ENCODE measurements at regions not wholly inside any gene's neighbourhood (a gene's known extent, or its start where the extent isn't known, plus 50 kb on each side); places are given as distances from the start of the nearest gene placed in this dataset.

- H2BK5ac ChIP-seq (ENCODE audit: low read depth, low read length): no peak overlapping the region
- no peak overlapping the region for H2BK120ac ChIP-seq (replicated peaks; ENCODE audit: low read depth, low read length)
- no peak overlapping the region for H2BK15ac ChIP-seq (ENCODE audit: low read length)
- H3K4me2 ChIP-seq (ENCODE audit: insufficient read depth in 1 of 2, low read depth in 2 of 2, low read length in 2 of 2): no peak overlapping the region
- H2BK12ac ChIP-seq (ENCODE audit: low read depth, low read length): no peak overlapping the region
- H4K5ac ChIP-seq (ENCODE audit: insufficient read length, low read depth, low read length): no peak overlapping the region
- no peaks in the 10 kb centered on the region for H3K36me3 ChIP-seq (ENCODE audit: control insufficient read depth in 2 of 4, insufficient read depth in 4 of 4, low read length in 3 of 4)
- no peak overlapping the region for H3K9ac ChIP-seq (replicated peaks in 1 of 4; ENCODE audit: extremely low read depth in 1 of 4, low read depth in 3 of 4, low read length in 3 of 4)
- no peak overlapping the region for H3K14ac ChIP-seq (ENCODE audit: insufficient read length)
- H3K27ac ChIP-seq (ENCODE audit: low read depth, low read length): no peak overlapping the region
- DNase-seq (ENCODE audit: low read depth in 1 of 2, low spot score in 2 of 2) (no peak), FAIRE-seq (no peak)
- 82 to 100% methylated on average over 1 of the region's 1 CpG for WGBS, 2 experiments (ENCODE audit: extremely low coverage in 1 of 2, insufficient coverage in 1 of 2, insufficient read length in 1 of 2, insufficient replicate concordance in 2 of 2, low coverage in 1 of 2, low lambda C conversion rate in 2 of 2, missing lambda C conversion rate in 1 of 2)
- no peaks in the 10 kb centered on the region for H4K20me1 ChIP-seq (replicated peaks in 1 of 2; ENCODE audit: control insufficient read depth in 1 of 2, insufficient read depth in 2 of 2, low read length in 2 of 2)
- ChIA-PET POLR2A (ENCODE audit: partially characterized antibody) (no interaction called here), CTCF (ENCODE audit: partially characterized antibody) (no interaction called here)
- H3K23me2 ChIP-seq (ENCODE audit: low read depth, low read length): no peaks in the 10 kb centered on the region
- TF ChIP-seq TCF12 (IDR thresholded peaks at IDR 0.05; ENCODE audit: low read depth, low read length): no peak
- no peaks in the 10 kb centered on the region for H3K79me2 ChIP-seq (ENCODE audit: control insufficient read depth in 1 of 2, insufficient read depth in 2 of 2, low read length in 2 of 2)
- no peaks in the 10 kb centered on the region for H3K79me1 ChIP-seq (ENCODE audit: low read depth, low read length)
- no peak overlapping the region for H3K4me3 ChIP-seq (ENCODE audit: extremely low read depth in 1 of 4, insufficient read depth in 2 of 4, low read depth in 3 of 4, low read length in 4 of 4)
- no peak overlapping the region for H4K8ac ChIP-seq (ENCODE audit: extremely low read depth, insufficient read depth, low read length)
- no peaks in the 10 kb centered on the region for H3K27me3 ChIP-seq (replicated peaks in 1 of 4; ENCODE audit: control insufficient read depth in 3 of 4, extremely low read depth in 1 of 4, insufficient read depth in 3 of 4, low read length in 3 of 4)
- no peak overlapping the region for H2AK5ac ChIP-seq (ENCODE audit: low read depth, low read length)
- H3K18ac ChIP-seq (ENCODE audit: extremely low read depth, low read length): no peak overlapping the region
- H3K9me3 ChIP-seq (ENCODE audit: insufficient read depth in 2 of 2, low read depth in 1 of 2, low read length in 1 of 2): no peaks in the 10 kb centered on the region; a peak in 1 of 4 replicates
- no peak overlapping the region for H2AFZ ChIP-seq (ENCODE audit: low read length)
- no peak overlapping the region for H2BK20ac ChIP-seq (ENCODE audit: low read length)
- H3K56ac ChIP-seq (replicated peaks; ENCODE audit: insufficient read length, low read depth, low read length): no peak overlapping the region
- no peak overlapping the region for H3K23ac ChIP-seq (ENCODE audit: insufficient read length)
- H4K91ac ChIP-seq (replicated peaks; ENCODE audit: insufficient read length, low read length): no peak overlapping the region
- no peak overlapping the region for H3K4ac ChIP-seq (replicated peaks; ENCODE audit: insufficient read length, low read depth, low read length)
- peaks cover 0 to 3% (median 0%) of the 10 kb centered on the region in 4 experiments; a peak in 1 of 7 replicates for H3K4me1 ChIP-seq (replicated peaks in 1 of 4; ENCODE audit: control insufficient read depth in 3 of 4, insufficient read depth in 4 of 4, low read length in 3 of 4)
Observed at GRCh38 chr10:33087922-33088321, 129.9 kb upstream of the ITGB1 start.

All from H1 (cell line).